WTC11 (cell line): ENCODE measurements at regions not wholly inside any gene's neighbourhood (a gene's known extent, or its start where the extent isn't known, plus 50 kb on each side); places are given as distances from the start of the nearest gene placed in this dataset.

Experiments used
- ELF4 ChIP-seq: sonication (generic); formaldehyde crosslinking; IDR thresholded peaks from 2 replicates; pipeline ENCODE4 v1.8.1; 2022; ENCODE audit warnings: low read depth, mild to moderate bottlenecking, moderate library complexity, missing genetic modification reagents
- FOXJ3 ChIP-seq: sonication (generic); formaldehyde crosslinking; IDR thresholded peaks from 2 replicates; pipeline ENCODE4 v1.9.0; 2021; ENCODE audit warnings: missing genetic modification reagents, mild to moderate bottlenecking, borderline replicate concordance
- FOXK1 ChIP-seq: sonication (generic); formaldehyde crosslinking; IDR thresholded peaks from 2 replicates; pipeline ENCODE4 v1.8.0; 2022; ENCODE audit warnings: mild to moderate bottlenecking, moderate library complexity, missing genetic modification reagents
- JUN ChIP-seq: sonication (generic); formaldehyde crosslinking; IDR thresholded peaks from 2 replicates; pipeline ENCODE4 v1.8.0; 2023; ENCODE audit warnings: mild to moderate bottlenecking, missing genetic modification reagents
- RELA ChIP-seq: sonication (generic); formaldehyde crosslinking; IDR thresholded peaks from 2 replicates; pipeline ENCODE4 v1.8.1; 2022; ENCODE audit warnings: missing genetic modification reagents, mild to moderate bottlenecking, borderline replicate concordance
- SP1 ChIP-seq: sonication (generic); formaldehyde crosslinking; conservative IDR thresholded peaks from 2 replicates; pipeline ENCODE4 v1.8.1; 2022; ENCODE audit warnings: missing genetic modification reagents
- ZNF219 ChIP-seq: sonication (generic); formaldehyde crosslinking; IDR thresholded peaks from 2 replicates; pipeline ENCODE4 v1.8.0; 2023; ENCODE audit warnings: missing genetic modification reagents, mild to moderate bottlenecking, borderline replicate concordance
- ZNF416 ChIP-seq: fragments of 250-450 bp; sonication (Bioruptor Pico); IDR thresholded peaks from 2 replicates; pipeline ENCODE4 v1.9.0; 2021; ENCODE audit warnings: mild to moderate bottlenecking, inconsistent platforms
- TF ChIP-seq, protein P1 (sequence below): fragments of 200-600 bp; IDR thresholded peaks from 2 replicates; pipeline ENCODE4 v1.8.0; 2022; ENCODE audit warnings: antibody characterized with exemption
- TF ChIP-seq, protein P2 (sequence below): sonication (generic); formaldehyde crosslinking; IDR thresholded peaks from 2 replicates; pipeline ENCODE4 v1.8.1; 2023; ENCODE audit warnings: mild to moderate bottlenecking, moderate library complexity, missing genetic modification reagents
- TF ChIP-seq, protein P3 (sequence below): sonication (generic); formaldehyde crosslinking; IDR thresholded peaks from 2 replicates; pipeline ENCODE4 v1.8.0; 2022; ENCODE audit warnings: mild to moderate bottlenecking, missing genetic modification reagents

GRCh38 chr2:57084697-57085281, 901.0 kb downstream of the CCDC85A start:
- TF ChIP-seq ZNF416 (CRISPR knock-in tag) (no peak), SP1 (CRISPR knock-in tag) (no peak), FOXK1 (no peak), FOXJ3 (CRISPR knock-in tag) (no peak), ELF4 (no peak), JUN (no peak), RELA (CRISPR knock-in tag) (no peak), ZNF219 (CRISPR knock-in tag) (no peak)
- TF ChIP-seq, protein P1, sequence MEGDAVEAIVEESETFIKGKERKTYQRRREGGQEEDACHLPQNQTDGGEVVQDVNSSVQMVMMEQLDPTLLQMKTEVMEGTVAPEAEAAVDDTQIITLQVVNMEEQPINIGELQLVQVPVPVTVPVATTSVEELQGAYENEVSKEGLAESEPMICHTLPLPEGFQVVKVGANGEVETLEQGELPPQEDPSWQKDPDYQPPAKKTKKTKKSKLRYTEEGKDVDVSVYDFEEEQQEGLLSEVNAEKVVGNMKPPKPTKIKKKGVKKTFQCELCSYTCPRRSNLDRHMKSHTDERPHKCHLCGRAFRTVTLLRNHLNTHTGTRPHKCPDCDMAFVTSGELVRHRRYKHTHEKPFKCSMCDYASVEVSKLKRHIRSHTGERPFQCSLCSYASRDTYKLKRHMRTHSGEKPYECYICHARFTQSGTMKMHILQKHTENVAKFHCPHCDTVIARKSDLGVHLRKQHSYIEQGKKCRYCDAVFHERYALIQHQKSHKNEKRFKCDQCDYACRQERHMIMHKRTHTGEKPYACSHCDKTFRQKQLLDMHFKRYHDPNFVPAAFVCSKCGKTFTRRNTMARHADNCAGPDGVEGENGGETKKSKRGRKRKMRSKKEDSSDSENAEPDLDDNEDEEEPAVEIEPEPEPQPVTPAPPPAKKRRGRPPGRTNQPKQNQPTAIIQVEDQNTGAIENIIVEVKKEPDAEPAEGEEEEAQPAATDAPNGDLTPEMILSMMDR, result no peak
- TF ChIP-seq, protein P2, sequence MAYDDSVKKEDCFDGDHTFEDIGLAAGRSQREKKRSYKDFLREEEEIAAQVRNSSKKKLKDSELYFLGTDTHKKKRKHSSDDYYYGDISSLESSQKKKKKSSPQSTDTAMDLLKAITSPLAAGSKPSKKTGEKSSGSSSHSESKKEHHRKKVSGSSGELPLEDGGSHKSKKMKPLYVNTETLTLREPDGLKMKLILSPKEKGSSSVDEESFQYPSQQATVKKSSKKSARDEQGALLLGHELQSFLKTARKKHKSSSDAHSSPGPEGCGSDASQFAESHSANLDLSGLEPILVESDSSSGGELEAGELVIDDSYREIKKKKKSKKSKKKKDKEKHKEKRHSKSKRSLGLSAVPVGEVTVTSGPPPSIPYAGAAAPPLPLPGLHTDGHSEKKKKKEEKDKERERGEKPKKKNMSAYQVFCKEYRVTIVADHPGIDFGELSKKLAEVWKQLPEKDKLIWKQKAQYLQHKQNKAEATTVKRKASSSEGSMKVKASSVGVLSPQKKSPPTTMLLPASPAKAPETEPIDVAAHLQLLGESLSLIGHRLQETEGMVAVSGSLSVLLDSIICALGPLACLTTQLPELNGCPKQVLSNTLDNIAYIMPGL (CRISPR knock-in tag), result no peak
- TF ChIP-seq, protein P3, sequence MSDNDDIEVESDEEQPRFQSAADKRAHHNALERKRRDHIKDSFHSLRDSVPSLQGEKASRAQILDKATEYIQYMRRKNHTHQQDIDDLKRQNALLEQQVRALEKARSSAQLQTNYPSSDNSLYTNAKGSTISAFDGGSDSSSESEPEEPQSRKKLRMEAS (CRISPR knock-in tag), result no peak
